Esophagus muscularis mucosa (tissue), 4 donors: ENCODE measurements at regions not wholly inside any gene's neighbourhood (a gene's known extent, or its start where the extent isn't known, plus 50 kb on each side); places are given as distances from the start of the nearest gene placed in this dataset.

Experiments
- DNase-seq: peaks from one replicate; pipeline ENCODE4 v3.0.0-alpha.2; 2017; ENCODE audit errors: extremely low spot score
- H3K27ac ChIP-seq, 4 donors: fragments of 200-600 bp; sonication (generic); replicated peaks in 1 of 4; 1 replicate in 3 of 4; 2 replicates in 1 of 4; pipeline ENCODE4 v1.5.1; 2016 to 2019; ENCODE audit warnings: mild to moderate bottlenecking in 1 of 4
- H3K27me3 ChIP-seq, 4 donors: fragments of 200-600 bp; sonication (generic); one replicate each; pipeline versions ENCODE4 v1.5.1 to v1.6.0; 2016 to 2019
- H3K36me3 ChIP-seq, 4 donors: fragments of 200-600 bp; sonication (generic); one replicate each; pipeline ENCODE4 v1.5.1; 2016 to 2019
- H3K4me1 ChIP-seq, 4 donors: fragments of 200-600 bp; sonication (generic); one replicate each; pipeline ENCODE4 v1.5.1; 2016 to 2019
- H3K4me3 ChIP-seq, 4 donors: fragments of 200-600 bp; sonication (generic); 1 replicate in 2 of 4; 2 replicates in 2 of 4; pipeline ENCODE4 v1.5.1; 2016 to 2019; ENCODE audit warnings: mild to moderate bottlenecking in 4 of 4, moderate library complexity in 1 of 4
- H3K9me3 ChIP-seq, 4 donors: fragments of 200-600 bp; sonication (generic); 1 replicate in 3 of 4; 2 replicates in 1 of 4; pipeline ENCODE4 v1.5.1; 2016 to 2019
- CTCF ChIP-seq, 3 experiments: fragments of 200-600 bp in 2 of 3; fragments of 450-650 bp in 1 of 3; sonication (generic) in 2 of 3; IDR thresholded peaks; one replicate each; pipeline ENCODE4 v1.5.1; 2017 to 2019; ENCODE audit warnings: antibody characterized with exemption in 3 of 3, mild to moderate bottlenecking in 2 of 3, moderate library complexity in 1 of 3
- EP300 ChIP-seq: sonication (generic); formaldehyde crosslinking; IDR thresholded peaks from one replicate; pipeline ENCODE4 v1.6.1; 2017; ENCODE audit warnings: antibody characterized with exemption
- POLR2A ChIP-seq: fragments of 450-650 bp; IDR thresholded peaks from one replicate; pipeline ENCODE4 v1.6.1; 2017; ENCODE audit warnings: antibody characterized with exemption, moderate library complexity, mild to moderate bottlenecking, low read depth
- POLR2AphosphoS5 ChIP-seq, 2 donors: sonication (generic); formaldehyde crosslinking; IDR thresholded peaks; one replicate each; pipeline ENCODE4 v1.6.1; 2017; ENCODE audit warnings: antibody characterized with exemption in 2 of 2
- WGBS: methylation state at CpG from one replicate; pipeline ENCODE4 v1.1.5; 2018; 5-methylcytosine and 5-hydroxymethylcytosine counted together
- intact Hi-C: fragments of 100-400 bp; cut with DNase I; formaldehyde crosslinking; loops from one replicate; pipeline ENCODE4 v1.15.1; 2023

DNA sequence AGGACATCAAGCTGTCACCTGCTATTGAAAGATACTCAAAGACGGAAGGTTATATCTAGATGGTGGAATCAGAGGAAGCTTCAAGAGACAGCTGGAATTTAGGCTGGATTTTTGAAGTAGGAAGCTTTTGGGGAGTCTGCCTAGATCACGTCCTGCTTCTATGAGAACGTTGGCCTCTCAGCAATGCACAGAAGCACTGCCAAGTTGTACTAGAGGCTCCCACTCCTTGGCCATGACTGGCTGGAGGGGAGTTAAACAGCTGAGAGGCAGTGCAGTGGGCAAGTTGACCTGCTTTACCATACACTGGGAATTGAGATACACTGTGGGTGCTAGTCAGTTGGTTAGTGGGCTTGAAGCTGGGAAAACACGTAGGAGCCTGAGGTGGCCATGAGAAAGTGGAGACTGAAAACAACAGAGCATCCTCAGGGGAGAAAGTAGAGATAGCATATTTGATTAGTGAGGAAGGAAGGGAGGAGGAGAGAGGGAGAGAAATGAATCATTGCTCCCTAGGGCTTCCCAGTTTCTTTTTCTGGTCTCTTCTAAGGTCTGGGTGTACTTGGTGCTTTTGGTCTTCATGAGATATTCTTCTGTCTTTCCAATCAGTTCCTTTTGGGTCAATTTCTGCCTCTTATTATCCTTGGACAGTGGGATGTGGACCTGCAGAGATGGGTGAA, 110.8 kb downstream of the EMP1 start:
- 79% methylated on average over 4 of the region's 4 CpGs for WGBS
- Histone ChIP-seq H3K4me3 (no peak overlapping the region), H3K27ac (no peak overlapping the region), H3K27me3 (no peaks in the 10 kb centered on the region), H3K9me3 (no peaks in the 10 kb centered on the region), H3K4me1 (no peaks in the 10 kb centered on the region), H3K36me3 (no peaks in the 10 kb centered on the region)
- DNase-seq, result no peak
- TF ChIP-seq EP300 (no peak), CTCF (IDR thresholded peaks at IDR 0.05) (no peak), POLR2A (no peak), POLR2AphosphoS5 (IDR thresholded peaks at IDR 0.05) (no peak)
- intact Hi-C loops, result no loop called here

DNA sequence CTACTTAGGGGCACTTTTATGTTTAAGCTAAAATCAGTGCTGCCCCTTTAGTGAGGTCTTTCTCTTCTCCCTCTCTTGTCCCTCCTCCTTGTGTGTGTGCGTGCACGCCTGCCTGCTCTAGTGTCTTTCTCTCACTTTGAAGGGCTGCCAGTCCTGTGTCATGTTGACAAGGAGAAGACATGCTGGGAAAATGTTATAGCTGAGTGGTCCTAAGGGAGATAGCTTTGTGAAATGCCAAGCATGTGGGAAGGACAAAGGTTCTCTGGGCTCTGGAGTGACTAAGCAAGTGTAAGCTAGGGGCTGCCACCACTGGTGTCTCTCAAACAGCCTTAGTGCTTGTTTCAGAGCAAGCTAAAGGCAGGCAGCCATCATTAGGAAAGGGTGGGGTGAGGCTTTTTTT, 108.4 kb downstream of the EMP1 start:
- H3K4me3 ChIP-seq, result no peak overlapping the region
- H3K9me3 ChIP-seq, result no peaks in the 10 kb centered on the region
- no peaks in the 10 kb centered on the region for H3K36me3 ChIP-seq
- WGBS, result 81% methylated on average over 2 of the region's 2 CpGs
- no peaks in the 10 kb centered on the region for H3K4me1 ChIP-seq
- DNase-seq, result no peak
- no peak for TF ChIP-seq EP300
- TF ChIP-seq POLR2A, result no peak
- TF ChIP-seq CTCF (IDR thresholded peaks at IDR 0.05), result no peak
- no peak for TF ChIP-seq POLR2AphosphoS5 (IDR thresholded peaks at IDR 0.05)
- intact Hi-C loops, result no loop called here
- no peak overlapping the region for H3K27ac ChIP-seq
- no peaks in the 10 kb centered on the region for H3K27me3 ChIP-seq

GRCh38 chr12:13299457-13299856, 102.9 kb downstream of the EMP1 start:
- TF ChIP-seq CTCF (IDR thresholded peaks at IDR 0.05) (no peak), POLR2A (no peak), POLR2AphosphoS5 (IDR thresholded peaks at IDR 0.05) (no peak), EP300 (no peak)
- no peaks in the 10 kb centered on the region for H3K4me1 ChIP-seq
- no peak overlapping the region for H3K4me3 ChIP-seq
- DNase-seq, result no peak
- intact Hi-C loops, result no loop called here
- no peak overlapping the region for H3K27ac ChIP-seq
- H3K36me3 ChIP-seq, result no peaks in the 10 kb centered on the region
- H3K27me3 ChIP-seq, result peaks cover 0 to 5% (median 0%) of the 10 kb centered on the region in 4 donors
- WGBS, result 95% methylated on average over 1 of the region's 1 CpG
- H3K9me3 ChIP-seq, result no peaks in the 10 kb centered on the region

DNA sequence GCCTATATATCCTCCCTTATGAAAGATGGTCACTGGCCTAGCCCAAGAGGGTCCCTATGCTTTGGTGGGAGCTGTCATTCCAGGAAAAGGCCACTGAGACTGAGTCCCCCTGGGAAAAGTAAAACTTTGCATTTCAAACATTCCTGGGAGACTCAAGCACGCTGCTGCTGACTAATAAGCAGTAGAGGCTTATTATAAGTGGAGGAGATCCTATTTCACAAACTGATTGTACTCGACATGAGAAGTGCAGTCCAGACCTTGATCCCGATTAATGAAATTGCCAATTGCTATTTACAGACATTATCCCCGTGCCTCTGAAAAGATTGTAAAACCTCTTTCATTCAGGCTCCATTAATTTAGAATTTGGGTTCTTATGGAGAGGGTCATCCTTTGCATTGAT, 96.6 kb downstream of the EMP1 start:
- no peaks in the 10 kb centered on the region for H3K9me3 ChIP-seq
- H3K36me3 ChIP-seq, result no peaks in the 10 kb centered on the region
- no peak overlapping the region for H3K27ac ChIP-seq
- no peaks in the 10 kb centered on the region for H3K4me1 ChIP-seq
- WGBS, result 88% methylated on average over 4 of the region's 4 CpGs
- H3K4me3 ChIP-seq, result no peak overlapping the region
- H3K27me3 ChIP-seq, result no peaks in the 10 kb centered on the region
- no peak for DNase-seq
- intact Hi-C loops, result no loop called here
- TF ChIP-seq POLR2AphosphoS5 (IDR thresholded peaks at IDR 0.05) (no peak), POLR2A (no peak), CTCF (IDR thresholded peaks at IDR 0.05) (no peak), EP300 (no peak)

- no peaks in the 10 kb centered on the region for H3K9me3 ChIP-seq
- H3K27me3 ChIP-seq, result no peaks in the 10 kb centered on the region
- no peak overlapping the region for H3K27ac ChIP-seq
- intact Hi-C loops, result no loop called here
- DNase-seq, result no peak
- no peak overlapping the region for H3K4me3 ChIP-seq
- no peaks in the 10 kb centered on the region for H3K36me3 ChIP-seq
- TF ChIP-seq CTCF (IDR thresholded peaks at IDR 0.05) (no peak), EP300 (no peak), POLR2AphosphoS5 (IDR thresholded peaks at IDR 0.05) (no peak)
- H3K4me1 ChIP-seq, result no peaks in the 10 kb centered on the region
These were observed 93.2 kb downstream of the EMP1 start for GRCh38 chr12:13289653-13290289.
